Stimulated activated CD4-positive, alpha-beta T cell treated with anti-CD3 and anti-CD28 coated beads, Interleukin-15, amount 100 ng/mL, for 48 hours (primary cell): ENCODE measurements at regions not wholly inside any gene's neighbourhood (a gene's known extent, or its start where the extent isn't known, plus 50 kb on each side); places are given as distances from the start of the nearest gene placed in this dataset.
A peak's percentile ranks its signal among the peaks of the same experiment; 100 is the strongest.
"Not testable (repeated sequence)": the region's sequence is repeated elsewhere in the genome, so short reads cannot be mapped to it uniquely, and the experiment has no call there.

Experiments
- DNase-seq, 2 donors: peaks; one replicate each; pipeline ENCODE4 v3.0.0-alpha.2; 2020; ENCODE audit warnings: low read depth in 2 of 2

DNA sequence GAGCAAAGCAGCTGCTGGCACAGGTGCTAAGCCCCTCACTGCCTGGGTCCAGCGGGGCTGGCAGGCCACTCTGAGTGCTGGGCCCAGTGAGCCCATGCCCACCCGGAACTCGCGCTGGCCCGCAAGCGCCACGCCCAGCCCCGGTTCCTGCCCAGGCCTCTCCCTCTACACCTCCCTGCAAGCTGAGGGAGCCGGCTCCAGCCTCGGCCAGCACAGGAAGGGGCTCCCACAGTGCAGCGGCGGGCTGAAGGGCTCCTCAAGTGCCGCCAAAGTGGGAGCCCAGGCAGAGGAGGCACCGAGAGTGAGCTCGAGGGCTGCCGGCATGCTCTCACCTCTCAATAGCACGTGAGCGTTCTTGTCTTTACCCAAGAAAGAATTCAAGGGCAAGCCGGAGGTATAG lies 219.5 kb upstream of the FRG2C start:
- not testable (repeated sequence) for DNase-seq

DNA sequence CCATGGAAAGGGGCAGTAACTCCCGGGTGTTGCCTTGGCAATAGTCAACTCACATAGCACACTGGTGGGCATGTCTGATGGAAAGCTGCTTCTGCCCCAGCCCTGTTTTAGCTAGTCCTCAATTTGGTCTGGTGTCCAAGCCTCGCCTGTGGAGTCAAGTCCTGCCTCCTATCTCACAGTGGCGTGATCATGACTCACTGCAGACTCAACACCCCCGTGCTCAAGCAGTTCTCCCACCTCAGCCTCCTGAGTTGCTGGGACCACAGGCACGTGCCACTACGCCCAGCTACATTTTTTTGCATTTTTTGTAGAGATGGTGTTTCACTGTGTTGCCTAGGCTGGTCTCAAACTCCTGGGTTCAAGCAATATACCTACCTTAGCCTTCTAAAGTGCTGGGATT lies 218.9 kb upstream of the FRG2C start:
- not testable (repeated sequence) for DNase-seq

DNA sequence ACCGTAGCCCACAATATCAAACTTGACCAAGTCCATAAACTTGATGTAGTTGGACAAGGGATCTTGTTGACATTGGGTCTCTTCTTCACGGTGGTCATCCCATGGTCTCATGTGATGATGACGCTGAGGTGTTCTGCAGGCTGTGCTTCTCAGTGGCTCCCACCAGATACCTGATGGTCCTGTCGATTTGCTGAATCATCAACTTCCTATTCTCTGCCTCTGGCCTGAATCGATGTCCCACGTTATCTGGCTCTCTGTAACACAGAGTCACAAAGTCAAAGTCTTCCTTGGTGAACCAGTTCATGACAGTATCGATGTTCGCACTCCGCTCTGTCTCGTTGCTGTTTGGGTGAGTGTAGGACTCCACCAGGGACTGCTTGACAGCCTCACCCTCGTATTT lies 217.2 kb upstream of the FRG2C start:
- DNase-seq: not testable (repeated sequence)

DNA sequence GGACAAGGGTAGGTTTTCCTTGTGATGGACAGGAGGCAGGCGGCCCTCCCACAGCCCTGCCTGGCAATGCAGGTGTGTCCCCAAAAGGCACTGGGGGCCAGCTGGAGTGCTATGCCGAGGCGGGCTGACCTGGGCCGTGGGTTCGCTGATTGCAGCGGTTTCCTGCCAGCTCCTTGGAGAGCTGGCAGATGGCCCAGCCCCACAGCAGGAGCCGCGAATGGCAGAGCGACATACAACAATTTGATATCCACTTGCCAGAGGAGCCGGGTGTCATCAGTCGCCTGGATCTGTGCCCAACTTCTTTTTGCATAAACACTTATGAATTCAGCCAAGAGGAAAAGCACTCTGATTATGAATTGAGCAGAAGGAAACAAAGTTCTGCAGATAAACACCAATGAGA lies 210.8 kb upstream of the FRG2C start:
- DNase-seq: not testable (repeated sequence)

DNA sequence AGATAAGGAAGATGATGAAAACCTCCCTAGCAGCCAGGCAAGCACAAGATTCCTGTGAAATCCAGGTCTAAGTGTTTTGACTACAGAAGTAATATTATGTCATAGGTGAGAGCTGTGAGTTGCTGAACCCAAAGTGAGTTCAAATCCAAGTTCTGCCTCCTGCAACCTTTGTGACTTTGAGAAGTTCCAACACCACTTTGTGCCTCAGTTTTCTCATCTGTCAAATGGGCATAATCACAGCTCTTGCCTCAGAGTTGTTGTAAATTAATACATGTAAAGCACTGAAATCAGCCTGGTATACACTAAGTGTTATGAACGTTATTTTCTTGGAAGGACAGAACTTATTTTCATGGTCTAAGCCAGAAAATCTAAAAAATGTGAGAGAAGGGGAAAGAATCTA lies 210.3 kb upstream of the FRG2C start:
- DNase-seq: not testable (repeated sequence)

DNA sequence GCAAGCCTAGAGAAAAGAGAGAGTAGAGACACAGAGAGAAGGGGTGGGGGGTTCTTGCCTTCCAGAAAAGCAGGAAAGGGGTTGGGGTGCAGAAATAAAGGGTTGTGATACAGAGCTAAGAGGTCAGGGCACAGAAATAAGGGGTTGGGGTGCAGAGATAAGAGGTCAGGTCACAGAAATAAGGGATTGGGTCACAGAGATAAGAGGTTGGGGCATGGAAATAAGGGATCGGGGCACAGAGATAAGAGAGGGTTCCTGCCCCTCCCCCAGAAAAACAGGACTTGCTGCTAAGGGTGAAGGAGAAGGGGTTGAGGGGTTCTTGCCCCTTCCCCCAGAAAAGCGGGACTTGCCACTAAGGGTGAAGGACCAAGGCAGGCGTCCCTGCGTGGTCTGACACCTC lies 189.6 kb upstream of the FRG2C start:
- DNase-seq: not testable (repeated sequence)

DNA sequence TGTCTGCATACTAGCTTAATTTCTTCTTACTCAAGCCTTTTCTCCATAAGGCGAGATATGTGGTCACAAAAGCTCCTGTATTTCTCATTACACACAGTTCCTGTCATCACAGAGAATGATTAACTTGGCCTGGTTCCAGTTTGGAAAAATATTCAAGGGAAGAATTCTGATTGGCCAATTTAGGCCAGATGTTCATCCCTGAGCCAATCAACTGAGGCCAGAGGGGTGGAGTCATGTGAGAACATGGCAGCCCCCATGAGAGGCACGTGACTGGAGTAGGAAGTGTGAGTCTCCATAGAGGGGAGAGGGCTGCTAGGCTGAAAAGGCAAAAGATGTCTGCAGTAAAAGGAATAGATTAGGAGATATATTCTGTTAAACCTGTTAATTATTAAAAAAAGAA lies 167.5 kb upstream of the FRG2C start:
- DNase-seq: not testable (repeated sequence)

DNA sequence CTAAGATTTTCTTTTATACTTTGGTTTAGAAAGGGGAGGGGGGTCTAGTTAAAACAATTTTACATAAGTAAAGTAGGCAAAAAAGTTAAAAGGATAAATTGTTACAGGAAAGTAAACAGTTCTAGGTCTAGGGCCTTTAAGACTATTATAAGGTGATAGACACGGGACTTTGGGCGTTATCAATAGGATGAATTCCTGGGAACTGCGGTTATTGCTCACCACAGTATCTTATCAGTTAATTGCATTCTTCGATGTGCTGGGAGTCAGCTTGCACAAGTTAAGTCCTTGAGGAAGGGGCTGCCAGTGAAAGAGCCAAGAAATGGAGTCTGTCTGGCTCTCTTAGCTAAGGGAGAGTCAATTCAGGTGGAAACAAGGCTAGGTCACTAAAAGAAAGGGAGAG lies 163.8 kb upstream of the FRG2C start:
- DNase-seq: not testable (repeated sequence)

DNA sequence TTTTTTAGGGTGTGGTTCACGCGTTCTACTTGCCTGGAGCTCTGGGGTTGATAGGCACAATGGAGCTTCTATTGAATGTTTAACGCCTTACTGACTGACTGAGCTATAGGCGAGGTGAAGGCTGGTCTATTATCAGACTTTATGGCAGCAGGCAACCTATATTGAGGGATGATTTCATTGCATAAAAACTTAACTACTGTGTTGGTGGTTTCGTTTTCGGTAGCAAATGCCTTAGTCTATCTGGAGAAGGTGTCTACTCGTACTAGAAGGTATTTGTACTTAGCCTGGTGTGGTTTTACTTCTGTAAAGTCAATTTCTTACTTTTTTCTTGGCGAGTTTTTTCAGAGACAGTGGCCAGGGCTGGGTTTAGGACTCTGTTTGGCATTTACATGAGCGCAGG lies 162.0 kb upstream of the FRG2C start:
- not testable (repeated sequence) for DNase-seq

DNA sequence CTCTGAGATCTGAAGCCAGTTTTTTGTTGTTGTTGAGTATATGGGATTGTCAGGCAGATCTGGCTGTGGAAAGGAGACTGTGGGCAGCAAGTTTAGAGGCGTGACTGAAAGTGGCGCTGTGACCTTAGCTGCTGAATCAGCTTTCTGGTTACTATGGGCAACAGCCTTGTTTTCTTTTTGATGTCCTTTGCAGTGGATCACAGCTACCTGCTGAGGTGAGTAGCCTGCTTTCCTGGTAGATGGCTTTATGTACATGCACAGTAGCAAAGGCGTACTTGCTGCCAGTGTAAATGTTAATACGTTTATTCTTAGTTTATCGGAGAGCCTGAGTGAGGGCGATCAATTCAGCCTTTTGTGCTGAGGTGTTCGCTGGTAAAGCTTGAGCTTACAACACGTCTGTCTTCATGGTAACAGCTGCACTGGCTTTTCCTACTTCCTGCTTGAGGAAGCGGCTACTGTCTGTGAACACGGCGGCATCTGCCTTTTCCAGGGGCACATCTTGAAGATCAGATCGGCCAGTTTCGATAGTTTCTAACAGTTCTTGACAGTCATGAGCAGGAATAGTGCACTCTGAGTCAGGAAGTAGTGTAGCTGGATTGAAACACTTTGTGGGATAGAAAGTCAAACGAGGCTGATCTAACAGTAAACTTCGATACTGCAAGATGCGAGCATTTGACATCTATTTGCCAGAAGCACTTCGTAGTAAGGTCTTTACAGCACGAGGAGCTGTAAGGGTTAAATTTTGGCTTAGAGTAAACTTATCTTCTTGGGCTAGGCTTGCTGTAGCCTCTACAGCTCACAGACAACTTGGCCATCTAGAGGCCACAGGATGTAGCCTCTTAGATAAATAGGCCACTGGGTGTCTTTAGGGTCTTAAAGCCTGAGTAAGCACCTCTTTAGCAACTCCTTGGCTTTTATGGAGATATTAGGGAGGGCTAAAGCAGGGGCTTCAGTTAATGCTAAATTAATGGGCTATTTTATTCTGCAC lies 161.1 kb upstream of the FRG2C start:
- not testable (repeated sequence) for DNase-seq

DNA sequence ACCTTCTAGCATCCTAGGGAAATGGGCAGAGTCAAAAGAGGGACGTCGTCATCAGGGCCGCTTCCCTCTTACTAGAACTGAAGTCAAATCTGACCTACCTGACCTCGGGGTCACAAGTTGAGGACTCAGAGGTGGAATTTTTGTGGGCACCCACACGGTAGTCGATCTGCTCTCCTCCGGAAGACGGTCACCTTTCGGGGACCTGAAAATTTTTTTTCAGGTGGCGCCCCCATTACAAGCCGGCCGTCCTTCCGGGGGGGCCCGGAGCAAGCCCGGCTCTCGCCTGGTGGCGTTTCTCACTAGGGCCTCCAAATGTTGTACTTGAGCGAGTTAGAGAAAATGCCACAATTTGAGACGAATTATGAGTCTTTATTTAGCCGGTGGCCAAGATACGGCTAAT lies 157.5 kb upstream of the FRG2C start:
- DNase-seq: no peak

DNA sequence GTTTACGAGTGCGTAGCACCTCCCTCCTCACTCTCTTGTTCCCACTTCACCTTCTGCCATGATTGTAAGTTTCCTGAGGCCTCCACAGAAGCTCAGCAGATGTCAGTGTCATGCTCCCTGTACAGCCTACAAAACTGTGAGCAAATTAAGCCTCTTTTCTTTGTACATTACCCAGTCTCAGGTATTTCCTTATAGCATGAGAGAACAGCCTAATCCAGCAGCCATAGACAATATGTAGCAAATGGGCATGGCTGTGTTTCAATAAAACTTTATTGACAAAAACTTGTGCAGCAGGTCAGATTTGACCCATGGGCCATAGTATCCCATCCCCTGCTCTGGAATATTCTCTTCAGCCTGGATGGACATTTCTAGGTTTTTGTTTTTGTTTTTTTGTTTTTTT lies 156.2 kb upstream of the FRG2C start:
- not testable (repeated sequence) for DNase-seq

DNA sequence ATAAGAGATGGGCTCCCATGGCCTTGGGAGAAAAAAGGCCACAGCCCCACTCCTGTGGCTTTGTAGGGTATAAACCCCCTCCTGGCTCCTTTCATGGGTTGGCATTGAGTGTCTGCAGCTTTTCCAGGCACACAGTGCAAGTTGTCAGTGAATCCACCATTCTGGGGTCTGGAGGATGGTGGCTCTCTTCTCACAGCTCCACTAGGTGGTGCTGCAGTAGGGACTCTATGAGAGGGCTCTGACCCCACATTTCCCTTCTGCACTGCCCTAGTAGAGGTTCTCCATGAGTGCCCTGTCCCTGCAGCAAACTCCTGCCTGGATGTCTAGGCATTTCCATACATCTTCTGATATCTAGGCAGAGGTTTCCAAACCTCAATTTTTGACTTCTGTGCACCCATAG lies 136.5 kb upstream of the FRG2C start:
- DNase-seq: not testable (repeated sequence)

DNA sequence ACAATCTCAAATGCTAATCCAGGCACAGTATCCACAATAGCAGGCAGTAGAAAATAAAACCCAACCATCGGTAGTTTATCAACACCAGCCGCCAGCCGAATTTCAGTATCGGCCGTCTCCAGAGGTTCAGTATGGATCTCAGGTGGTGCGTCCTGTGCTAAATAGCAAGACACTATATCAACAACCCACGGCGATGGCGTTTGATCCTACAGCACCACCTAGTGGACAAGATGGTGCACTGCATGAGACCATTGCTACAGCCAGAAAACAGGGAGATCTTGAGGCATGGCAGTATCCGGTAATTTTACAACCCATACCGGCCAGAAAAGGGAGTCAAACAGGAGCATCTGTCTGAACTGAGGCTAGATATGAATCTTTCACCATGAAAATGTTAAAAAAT lies 112.0 kb upstream of the FRG2C start:
- peak in 1 of 2 donors; percentile 1 for DNase-seq

DNA sequence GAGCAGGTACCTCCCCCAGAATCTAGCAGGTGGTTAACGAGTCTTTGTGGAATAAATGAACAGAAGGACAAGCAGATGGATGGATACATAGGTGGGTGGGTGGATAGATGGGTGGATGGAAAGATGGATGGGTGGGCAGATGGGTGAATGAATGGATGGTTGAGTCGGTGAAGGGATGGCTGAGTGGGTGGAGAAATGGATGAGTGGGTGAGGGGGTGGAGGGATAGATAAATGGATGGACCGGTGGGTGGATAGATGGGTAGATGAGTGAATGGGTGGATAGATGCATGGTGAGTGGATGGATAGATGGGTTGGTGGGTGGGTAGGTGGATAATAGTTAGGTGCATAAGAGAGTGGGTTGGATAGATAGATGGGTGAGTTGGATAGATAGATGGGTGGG lies 99.7 kb upstream of the FRG2C start:
- not testable (repeated sequence) for DNase-seq

DNA sequence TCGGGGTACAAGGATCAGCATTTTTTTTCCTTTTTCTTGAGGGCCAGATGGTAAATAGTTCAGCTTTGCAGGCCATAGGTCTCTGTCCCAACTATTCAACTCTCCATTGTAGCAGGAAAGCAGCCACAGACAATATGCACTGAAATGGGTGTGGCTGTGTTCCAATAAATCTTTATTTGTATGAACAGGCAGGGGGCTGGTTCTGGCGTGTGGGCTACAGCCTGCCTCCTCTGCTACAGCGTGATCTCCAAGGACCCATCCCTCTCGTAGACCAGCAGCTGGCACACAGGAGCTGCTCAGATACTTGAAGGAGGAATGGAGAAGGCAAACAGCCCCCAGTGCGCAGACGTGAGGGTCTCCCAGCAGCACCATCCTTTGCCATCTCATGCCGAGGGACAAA lies 91.8 kb upstream of the FRG2C start:
- not testable (repeated sequence) for DNase-seq

DNA sequence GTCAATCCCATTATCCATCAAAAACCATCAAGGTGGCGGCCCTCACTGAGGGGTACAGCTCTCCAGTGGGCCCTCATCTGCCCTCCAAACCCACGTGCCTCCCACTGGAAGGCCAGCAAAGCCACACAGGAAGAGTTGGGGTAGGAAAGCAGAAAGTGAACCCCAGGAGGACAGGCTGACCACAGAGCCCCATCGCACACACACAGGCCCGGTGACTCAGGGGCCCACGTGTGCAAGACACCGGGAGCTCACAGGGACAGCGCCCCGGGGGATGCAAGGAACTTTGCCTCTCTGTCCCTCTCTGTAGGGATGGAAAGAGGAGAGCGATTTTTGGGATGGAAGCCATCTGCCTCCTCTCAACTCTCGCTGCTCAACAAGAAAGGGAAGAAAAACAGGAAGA lies 85.0 kb upstream of the FRG2C start:
- DNase-seq: not testable (repeated sequence)

DNA sequence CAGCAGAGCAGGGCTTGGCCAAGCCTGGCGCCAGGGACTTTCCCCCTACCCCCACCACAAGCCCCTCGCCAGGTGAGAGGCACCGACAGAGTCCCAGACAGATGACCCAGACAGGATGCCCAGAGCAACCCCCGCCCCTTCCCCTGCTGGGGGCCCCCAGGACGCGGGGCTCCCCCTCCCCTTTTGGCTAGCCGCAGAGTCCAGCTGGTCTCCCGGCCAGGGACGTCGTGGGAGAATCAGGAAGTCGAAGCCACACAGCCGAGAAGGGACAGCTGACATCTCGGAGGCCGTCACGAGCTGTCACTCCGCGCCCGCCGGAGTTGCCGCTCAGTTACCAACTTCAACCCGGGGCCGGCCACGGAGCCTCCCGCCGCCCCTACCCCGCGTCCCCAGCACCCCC lies 84.6 kb upstream of the FRG2C start:
- DNase-seq: not testable (repeated sequence)

DNA sequence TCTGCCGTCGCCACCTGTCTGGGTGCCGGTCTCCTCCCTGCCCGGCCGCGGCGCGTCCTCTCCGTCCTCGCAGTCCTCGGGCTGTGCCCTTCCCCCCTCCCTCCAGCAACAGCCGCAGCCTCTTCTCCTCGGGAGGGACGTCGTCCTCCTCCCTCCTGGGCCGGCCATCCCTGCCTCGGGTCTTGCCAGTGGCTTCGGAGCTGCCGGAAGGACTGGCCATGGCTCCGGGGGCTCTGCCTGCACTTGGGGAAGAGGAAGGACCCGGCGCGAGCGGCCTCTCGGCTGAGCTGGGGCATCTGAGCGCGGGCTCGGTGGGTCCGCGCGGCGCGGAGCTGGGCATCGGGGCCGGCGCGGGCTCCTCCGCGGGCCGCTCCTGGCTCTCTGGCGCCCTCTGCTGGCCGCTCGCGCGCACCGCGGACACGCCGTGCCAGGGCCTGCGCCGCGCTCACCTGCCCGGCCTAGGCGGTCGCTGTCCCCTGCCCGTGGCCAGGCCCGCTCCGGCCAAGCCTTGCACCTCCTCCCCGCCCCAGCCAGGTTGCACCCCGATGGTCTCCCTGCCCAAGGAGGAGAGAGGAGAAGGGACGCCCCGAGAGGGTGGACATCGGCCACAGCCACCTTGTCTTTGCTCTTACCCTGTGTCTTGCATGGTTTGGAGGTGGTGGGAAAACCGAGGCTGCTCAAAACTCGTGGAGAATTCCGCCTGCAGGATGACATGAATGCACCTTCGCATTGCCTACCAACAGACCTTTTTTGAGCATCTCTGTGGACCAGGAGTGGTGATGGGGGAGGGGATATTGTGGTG lies 83.9 kb upstream of the FRG2C start:
- peak in 1 of 2 donors; percentile 18 for DNase-seq

DNA sequence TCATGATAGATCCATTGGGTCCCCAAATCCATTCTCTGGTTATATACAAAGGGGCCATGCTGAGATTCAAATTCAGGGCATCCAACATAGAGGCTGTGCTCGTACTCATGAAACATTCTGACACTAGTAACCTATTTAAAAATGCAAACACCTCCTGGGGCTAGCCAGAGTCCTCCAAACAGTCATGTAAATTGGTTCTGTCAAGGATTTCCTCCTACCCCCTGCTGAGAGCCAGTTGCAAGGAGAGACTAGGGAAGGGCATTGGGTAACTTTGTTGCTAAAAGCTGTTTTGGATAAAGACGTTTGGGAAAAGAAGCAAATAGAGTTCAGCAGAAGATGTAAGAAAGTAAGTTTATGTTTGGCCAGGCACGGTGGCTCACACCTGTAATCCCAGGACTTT lies 81.6 kb upstream of the FRG2C start:
- not testable (repeated sequence) for DNase-seq

DNA sequence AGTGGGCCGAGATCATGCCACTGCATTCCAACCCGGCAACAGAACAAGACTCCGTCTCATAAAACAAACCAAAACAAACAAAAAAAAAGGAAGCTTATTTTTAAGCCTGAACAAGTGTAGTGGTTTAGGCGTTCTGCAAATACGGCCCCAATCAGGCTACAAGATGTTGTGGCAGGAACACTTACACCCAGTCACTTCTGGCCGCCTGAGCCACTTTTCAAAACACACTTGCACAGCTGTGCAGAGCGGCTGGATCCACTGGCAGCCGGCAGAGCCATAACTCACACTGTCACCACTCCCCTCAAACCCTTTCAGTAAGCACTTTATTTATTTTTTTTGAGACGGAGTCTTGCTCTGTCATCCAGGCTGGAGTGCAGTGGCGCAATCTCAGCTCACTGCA lies 81.0 kb upstream of the FRG2C start:
- DNase-seq: not testable (repeated sequence)

DNA sequence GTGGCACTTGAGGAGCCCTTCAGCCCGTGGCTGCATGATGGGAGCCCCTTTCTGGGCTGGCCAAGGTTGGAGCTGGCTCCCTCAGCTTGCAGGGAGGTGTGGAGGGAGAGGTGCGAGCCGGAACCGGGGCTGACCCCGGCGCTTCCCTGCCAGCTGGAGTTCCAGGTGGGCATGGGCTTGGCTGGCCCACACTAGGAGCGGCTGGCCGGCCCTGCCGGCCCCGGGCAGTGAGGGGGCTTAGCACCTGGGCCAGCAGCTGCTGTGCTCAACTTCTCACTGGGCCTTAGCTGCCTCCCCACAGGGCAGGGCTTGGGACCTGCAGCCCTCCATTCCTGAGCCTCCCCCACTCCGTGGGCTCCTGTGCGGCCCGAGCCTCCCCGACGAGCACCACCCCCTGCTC lies 76.4 kb upstream of the FRG2C start:
- DNase-seq: not testable (repeated sequence)

DNA sequence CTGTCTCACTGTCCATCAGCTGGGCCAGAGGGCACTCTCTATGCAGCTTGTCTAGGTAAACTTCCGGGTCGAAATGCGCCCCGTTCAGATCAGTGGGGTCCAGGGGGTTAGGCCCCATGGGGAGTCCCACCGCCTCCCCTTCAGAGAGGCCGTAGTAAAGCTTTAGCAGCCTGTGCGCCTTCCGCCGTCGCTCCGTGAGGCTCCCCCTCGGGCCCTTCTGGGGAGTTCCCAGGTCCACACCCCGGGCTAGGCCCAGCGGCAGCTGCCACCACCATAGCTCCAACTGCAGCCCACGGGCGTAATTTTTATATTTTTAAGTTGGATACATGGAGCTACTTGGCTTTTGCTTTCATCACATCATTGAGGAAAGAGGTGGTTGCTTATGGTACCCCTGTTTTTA lies 73.7 kb upstream of the FRG2C start:
- not testable (repeated sequence) for DNase-seq
